Memory B cell (primary cell): ENCODE measurements at regions not wholly inside any gene's neighbourhood (a gene's known extent, or its start where the extent isn't known, plus 50 kb on each side); places are given as distances from the start of the nearest gene placed in this dataset.

Experiments used
- ATAC-seq: fragments of 150-1000 bp; cut with Tn5 transposase; 2 replicates; pipeline ENCODE4 v1.10.0; 2021; ENCODE audit warnings: low read depth, mild to moderate bottlenecking, moderate library complexity
- DNase-seq, 2 donors: peaks; one replicate each; pipeline ENCODE4 v3.0.0; 2022; ENCODE audit warnings: low spot score in 2 of 2
- H3K27ac Mint-ChIP-seq: one replicate; pipeline ENCODE4 v1.8.0; 2022; ENCODE audit warnings: mild to moderate bottlenecking, moderate library complexity, mixed read lengths
- H3K27me3 Mint-ChIP-seq: one replicate; pipeline ENCODE4 v1.8.0; 2022; ENCODE audit warnings: mixed read lengths
- H3K36me3 Mint-ChIP-seq: one replicate; pipeline ENCODE4 v1.8.0; 2022; ENCODE audit warnings: mild to moderate bottlenecking, mixed read lengths
- H3K4me1 Mint-ChIP-seq: one replicate; pipeline ENCODE4 v1.8.0; 2022; ENCODE audit warnings: mixed read lengths
- H3K4me3 Mint-ChIP-seq: one replicate; pipeline ENCODE4 v1.8.0; 2022; ENCODE audit warnings: mild to moderate bottlenecking, moderate library complexity, mixed read lengths
- H3K9me3 Mint-ChIP-seq: one replicate; pipeline ENCODE4 v1.8.0; 2022; ENCODE audit warnings: mixed read lengths

- H3K27me3 Mint-ChIP-seq = no peaks in the 10 kb centered on the region
- H3K4me3 Mint-ChIP-seq = no peak overlapping the region
- no peak for ATAC-seq
- DNase-seq = no peak
- no peaks in the 10 kb centered on the region for H3K9me3 Mint-ChIP-seq
- H3K27ac Mint-ChIP-seq = no peak overlapping the region
- H3K4me1 Mint-ChIP-seq = peaks cover 11% of the 10 kb centered on the region
- no peaks in the 10 kb centered on the region for H3K36me3 Mint-ChIP-seq
These were observed 193.5 kb upstream of the EEA1 start for GRCh38 chr12:93122569-93123091.

GRCh38 chr12:93125126-93125525 lies 196.0 kb upstream of the EEA1 start:
- DNase-seq (no peak), ATAC-seq (no peak)
- H3K27ac Mint-ChIP-seq = no peak overlapping the region
- H3K4me3 Mint-ChIP-seq = no peak overlapping the region
- H3K4me1 Mint-ChIP-seq = peaks cover 11% of the 10 kb centered on the region
- no peaks in the 10 kb centered on the region for H3K36me3 Mint-ChIP-seq
- no peaks in the 10 kb centered on the region for H3K27me3 Mint-ChIP-seq
- no peaks in the 10 kb centered on the region for H3K9me3 Mint-ChIP-seq

GRCh38 chr12:93126069-93126474 lies 197.0 kb upstream of the EEA1 start:
- DNase-seq = no peak
- Mint-ChIP-seq H3K27ac (no peak overlapping the region), H3K9me3 (no peaks in the 10 kb centered on the region), H3K36me3 (no peaks in the 10 kb centered on the region), H3K27me3 (no peaks in the 10 kb centered on the region), H3K4me3 (no peak overlapping the region), H3K4me1 (peaks cover 11% of the 10 kb centered on the region)
- ATAC-seq = peak; percentile 15

DNA sequence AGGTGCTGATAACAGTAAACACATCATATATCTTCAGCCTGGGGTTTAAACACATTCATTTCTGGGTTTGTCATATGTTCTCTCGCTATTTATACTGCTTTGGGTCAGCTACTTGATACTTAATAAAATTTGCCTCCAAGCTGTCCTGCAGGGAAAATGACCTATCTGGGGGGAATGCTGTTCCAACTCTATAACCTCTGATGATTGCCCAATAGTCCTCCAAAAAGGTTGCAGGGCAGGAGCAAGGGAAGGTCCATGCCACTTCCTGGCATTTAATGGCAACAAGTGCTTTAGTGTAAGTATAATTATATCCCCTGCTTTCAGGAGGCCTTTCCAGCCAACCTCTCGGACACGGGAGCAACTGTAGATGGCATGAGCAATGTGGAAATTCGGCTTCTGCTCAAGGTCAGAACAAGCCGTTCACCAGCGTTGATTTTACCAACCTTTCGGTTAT lies 198.0 kb upstream of the EEA1 start:
- Mint-ChIP-seq H3K9me3 (no peaks in the 10 kb centered on the region), H3K36me3 (no peaks in the 10 kb centered on the region), H3K27me3 (no peaks in the 10 kb centered on the region), H3K27ac (no peak overlapping the region), H3K4me3 (no peak overlapping the region), H3K4me1 (peaks cover 11% of the 10 kb centered on the region)
- no peak for ATAC-seq
- no peak for DNase-seq

DNA sequence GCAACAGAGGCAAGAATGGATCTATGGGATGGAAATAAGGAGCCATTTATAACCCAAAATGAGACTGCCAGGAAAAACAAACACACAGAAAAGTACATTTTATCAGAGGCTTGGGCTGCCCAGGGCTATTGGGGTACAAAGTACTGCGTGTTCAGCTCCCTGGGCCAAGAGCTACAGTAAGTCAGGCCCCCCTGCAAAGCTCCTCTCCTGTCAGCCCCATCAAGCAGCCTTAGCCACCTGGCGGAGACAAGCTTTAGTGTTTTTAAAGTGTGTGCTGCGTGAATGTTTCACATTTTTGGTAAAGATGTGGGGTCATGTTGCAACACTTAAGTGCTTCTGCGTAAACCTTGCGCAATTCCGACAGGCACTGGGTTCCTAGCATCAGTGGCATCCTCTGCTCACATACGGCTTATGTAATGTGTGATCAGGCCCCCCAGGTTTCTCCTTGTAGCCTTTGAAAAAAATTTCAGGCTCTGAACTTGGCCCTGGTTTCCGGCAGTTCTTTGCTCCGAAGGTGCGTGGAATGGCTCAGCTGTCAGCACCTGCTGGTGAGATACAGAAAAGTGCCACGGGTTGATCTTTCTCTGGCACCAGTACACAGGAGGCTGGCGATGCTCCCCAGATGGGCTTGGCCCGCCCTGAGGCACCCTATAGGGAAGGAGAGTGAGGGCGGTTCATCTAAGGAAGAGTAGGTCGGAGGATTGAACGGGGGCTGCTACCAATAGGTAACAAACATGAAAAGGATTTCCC lies 198.7 kb upstream of the EEA1 start:
- DNase-seq (no peak), ATAC-seq (no peak)
- H3K4me1 Mint-ChIP-seq = peaks cover 11% of the 10 kb centered on the region
- H3K27ac Mint-ChIP-seq = no peak overlapping the region
- H3K27me3 Mint-ChIP-seq = no peaks in the 10 kb centered on the region
- no peaks in the 10 kb centered on the region for H3K36me3 Mint-ChIP-seq
- H3K4me3 Mint-ChIP-seq = no peak overlapping the region
- no peaks in the 10 kb centered on the region for H3K9me3 Mint-ChIP-seq

DNA sequence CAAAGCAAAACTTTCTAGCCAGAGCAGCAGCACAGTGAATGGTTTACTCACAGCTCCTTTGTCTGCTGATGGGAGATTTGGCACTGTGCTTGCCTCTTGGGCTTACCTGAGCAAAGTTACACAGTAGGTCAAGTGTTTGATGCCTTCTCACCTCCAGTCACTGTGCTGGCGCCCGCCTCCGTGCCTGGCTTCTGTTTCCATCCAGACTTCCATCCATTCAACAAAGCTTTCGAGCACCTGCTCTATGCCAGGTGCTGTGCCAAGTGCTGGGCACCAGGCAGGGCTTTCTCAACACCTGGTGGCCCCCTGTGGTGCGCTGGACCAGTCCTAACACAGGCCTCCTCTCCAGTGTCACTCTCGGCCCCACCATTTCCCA lies 199.2 kb upstream of the EEA1 start:
- H3K9me3 Mint-ChIP-seq = no peaks in the 10 kb centered on the region
- DNase-seq = no peak
- H3K27ac Mint-ChIP-seq = no peak overlapping the region
- H3K4me1 Mint-ChIP-seq = peaks cover 11% of the 10 kb centered on the region
- no peaks in the 10 kb centered on the region for H3K27me3 Mint-ChIP-seq
- no peak overlapping the region for H3K4me3 Mint-ChIP-seq
- H3K36me3 Mint-ChIP-seq = no peaks in the 10 kb centered on the region
- no peak for ATAC-seq

DNA sequence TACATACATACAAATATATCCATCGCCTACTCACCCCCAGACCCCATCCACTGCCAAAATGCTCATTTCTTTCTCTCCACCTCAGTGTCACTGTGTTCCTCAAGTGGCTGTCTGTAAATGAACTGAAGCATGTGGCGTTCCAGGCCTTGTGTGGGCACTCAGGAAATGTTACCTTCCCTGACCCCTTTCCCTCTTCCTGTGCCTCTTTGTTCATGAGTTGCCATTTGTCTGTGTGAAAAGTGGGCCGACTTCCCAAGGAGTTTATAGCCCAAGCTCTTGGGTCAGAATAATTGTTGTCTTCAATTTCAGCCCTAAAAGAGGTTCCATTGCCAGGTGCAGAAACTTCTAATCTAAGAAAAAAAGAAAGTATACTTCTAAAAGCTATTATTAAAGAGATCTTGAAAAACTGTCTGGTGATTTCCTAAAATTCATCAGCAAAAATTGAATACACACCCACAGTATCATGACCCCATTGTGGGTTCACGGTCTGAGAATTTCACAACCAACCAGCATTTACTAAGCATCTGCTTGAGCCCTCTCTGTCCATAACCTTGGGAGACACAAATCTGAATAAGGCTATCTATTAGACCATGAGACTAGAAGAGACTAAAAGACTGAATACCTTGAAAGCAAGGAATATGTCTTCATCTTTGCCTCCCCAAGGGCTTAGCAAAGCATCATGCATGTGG lies 201.4 kb upstream of the EEA1 start:
- no peak for DNase-seq
- no peak overlapping the region for H3K27ac Mint-ChIP-seq
- no peaks in the 10 kb centered on the region for H3K36me3 Mint-ChIP-seq
- no peak for ATAC-seq
- no peak overlapping the region for H3K4me3 Mint-ChIP-seq
- peaks cover 15% of the 10 kb centered on the region for H3K4me1 Mint-ChIP-seq
- H3K27me3 Mint-ChIP-seq = no peaks in the 10 kb centered on the region
- H3K9me3 Mint-ChIP-seq = no peaks in the 10 kb centered on the region

GRCh38 chr12:93133361-93133760 lies 204.3 kb upstream of the EEA1 start:
- ATAC-seq (no peak), DNase-seq (no peak)
- H3K9me3 Mint-ChIP-seq = no peaks in the 10 kb centered on the region
- H3K27ac Mint-ChIP-seq = no peak overlapping the region
- no peak overlapping the region for H3K4me3 Mint-ChIP-seq
- H3K4me1 Mint-ChIP-seq = peaks cover 25% of the 10 kb centered on the region
- no peaks in the 10 kb centered on the region for H3K36me3 Mint-ChIP-seq
- no peaks in the 10 kb centered on the region for H3K27me3 Mint-ChIP-seq

- Mint-ChIP-seq H3K27me3 (no peaks in the 10 kb centered on the region), H3K36me3 (no peaks in the 10 kb centered on the region), H3K9me3 (no peaks in the 10 kb centered on the region), H3K4me3 (no peak overlapping the region), H3K4me1 (peaks cover 33% of the 10 kb centered on the region), H3K27ac (peak overlapping the region; percentile 86)
- ATAC-seq (no peak), DNase-seq (no peak)
These were observed 205.2 kb upstream of the EEA1 start for GRCh38 chr12:93134175-93134890.

GRCh38 chr12:93134893-93135285 lies 205.8 kb upstream of the EEA1 start:
- Mint-ChIP-seq H3K4me1 (peaks cover 38% of the 10 kb centered on the region), H3K27me3 (no peaks in the 10 kb centered on the region), H3K27ac (peak overlapping the region; percentile 86), H3K4me3 (peak overlapping the region; percentile 56), H3K9me3 (no peaks in the 10 kb centered on the region), H3K36me3 (no peaks in the 10 kb centered on the region)
- no peak for DNase-seq
- ATAC-seq = no peak

- H3K27me3 Mint-ChIP-seq = no peaks in the 10 kb centered on the region
- no peaks in the 10 kb centered on the region for H3K36me3 Mint-ChIP-seq
- ATAC-seq (peak; percentile 18), DNase-seq (no peak)
- peak overlapping the region; percentile 86 for H3K27ac Mint-ChIP-seq
- H3K4me1 Mint-ChIP-seq = peaks cover 40% of the 10 kb centered on the region
- H3K9me3 Mint-ChIP-seq = no peaks in the 10 kb centered on the region
- peak overlapping the region; percentile 56 for H3K4me3 Mint-ChIP-seq
These were observed 206.5 kb upstream of the EEA1 start for GRCh38 chr12:93135286-93136239.

GRCh38 chr12:93136253-93137055 lies 207.4 kb upstream of the EEA1 start:
- H3K4me3 Mint-ChIP-seq = peak overlapping the region; percentile 46
- peaks cover 2% of the 10 kb centered on the region for H3K9me3 Mint-ChIP-seq
- peak overlapping the region; percentile 86 for H3K27ac Mint-ChIP-seq
- peaks cover 42% of the 10 kb centered on the region for H3K4me1 Mint-ChIP-seq
- ATAC-seq (no peak), DNase-seq (no peak)
- H3K27me3 Mint-ChIP-seq = no peaks in the 10 kb centered on the region
- peaks cover 2% of the 10 kb centered on the region for H3K36me3 Mint-ChIP-seq
